Astrocyte of the spinal cord (primary cell): ENCODE measurements at regions not wholly inside any gene's neighbourhood (a gene's known extent, or its start where the extent isn't known, plus 50 kb on each side); places are given as distances from the start of the nearest gene placed in this dataset.

Experiments
- DNase-seq: peaks from one replicate; pipeline ENCODE4 v3.0.0; 2011; ENCODE audit warnings: low read depth, low spot score
- H3K4me3 ChIP-seq: 2 replicates; pipeline ENCODE4 v1.5.1; 2011; ENCODE audit warnings: low read depth, mild to moderate bottlenecking, low read length, moderate library complexity
- CTCF ChIP-seq: IDR thresholded peaks from 2 replicates; pipeline ENCODE4 v1.5.1; 2012; ENCODE audit warnings: low read depth, mild to moderate bottlenecking, low read length, inconsistent platforms
- in situ Hi-C: cut with HindIII; loops from 2 replicates; pipeline ENCODE4 v1.10.0; 2017; ENCODE audit warnings: low sequenced_read_pairs

- H3K4me3 ChIP-seq, result no peak overlapping the region
- in situ Hi-C loops, result no loop called here
- DNase-seq, result no peak
- TF ChIP-seq CTCF, result no peak
These were observed 61.2 kb upstream of the MED13 start for GRCh38 chr17:62126292-62126691.

- TF ChIP-seq CTCF, result no peak
- H3K4me3 ChIP-seq, result no peak overlapping the region
- in situ Hi-C loops, result no loop called here
- no peak for DNase-seq
These were observed 60.2 kb upstream of the MED13 start for GRCh38 chr17:62125307-62125706.

- DNase-seq, result no peak
- TF ChIP-seq CTCF, result no peak
- in situ Hi-C loops, result no loop called here
- no peak overlapping the region for H3K4me3 ChIP-seq
These were observed 56.1 kb upstream of the MED13 start for GRCh38 chr17:62121025-62121730.

GRCh38 chr17:62119373-62119772 lies 54.3 kb upstream of the MED13 start:
- no peak for TF ChIP-seq CTCF
- no peak for DNase-seq
- in situ Hi-C loops, result no loop called here
- no peak overlapping the region for H3K4me3 ChIP-seq
